GM04504 (cell line): ENCODE measurements at regions not wholly inside any gene's neighbourhood (a gene's known extent, or its start where the extent isn't known, plus 50 kb on each side); places are given as distances from the start of the nearest gene placed in this dataset.
"Not testable (repeated sequence)": the region's sequence is repeated elsewhere in the genome, so short reads cannot be mapped to it uniquely, and the experiment has no call there.

Experiments used
- DNase-seq: peaks from one replicate; pipeline ENCODE4 v3.0.0-alpha.2; 2012; ENCODE audit warnings: low read depth

DNA sequence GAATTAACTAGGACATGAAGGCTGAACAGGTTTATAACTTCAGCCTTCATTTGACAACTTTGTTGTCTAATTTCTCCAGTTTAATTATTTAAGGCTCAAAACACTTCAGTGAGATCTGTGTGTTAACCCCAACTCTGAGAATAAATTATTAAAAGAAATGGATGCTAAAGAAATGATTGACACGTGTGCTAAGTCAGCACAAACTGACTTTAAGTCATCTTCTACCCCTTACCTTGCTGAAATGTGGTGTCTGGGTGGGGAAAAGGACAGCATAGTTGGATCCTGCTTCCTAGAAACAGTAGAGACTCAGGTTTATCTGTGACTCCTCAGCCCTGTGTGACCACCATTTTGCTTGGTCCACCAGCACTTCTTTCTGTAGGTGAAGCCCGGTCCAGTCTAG lies 324.8 kb upstream of the NPSR1 start:
- no peak for DNase-seq

DNA sequence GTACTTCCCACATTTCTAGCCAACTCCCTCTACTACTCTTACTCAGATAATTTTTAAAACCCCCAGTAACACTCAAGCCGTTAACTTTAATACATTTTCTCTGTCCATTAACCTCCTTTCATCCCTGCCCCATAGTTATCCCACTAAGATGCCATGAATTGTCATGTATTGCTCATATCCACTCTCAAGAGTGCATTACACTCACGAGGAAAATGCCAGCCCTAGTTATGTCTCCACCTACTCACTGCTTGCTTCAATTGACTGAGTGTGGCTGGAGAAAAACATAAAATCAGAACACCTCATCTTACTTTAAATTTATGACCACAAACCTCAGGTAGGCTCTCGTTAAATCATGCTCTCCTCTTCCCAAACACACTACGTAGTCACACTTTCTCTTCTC lies 324.1 kb upstream of the NPSR1 start:
- DNase-seq = no peak

DNA sequence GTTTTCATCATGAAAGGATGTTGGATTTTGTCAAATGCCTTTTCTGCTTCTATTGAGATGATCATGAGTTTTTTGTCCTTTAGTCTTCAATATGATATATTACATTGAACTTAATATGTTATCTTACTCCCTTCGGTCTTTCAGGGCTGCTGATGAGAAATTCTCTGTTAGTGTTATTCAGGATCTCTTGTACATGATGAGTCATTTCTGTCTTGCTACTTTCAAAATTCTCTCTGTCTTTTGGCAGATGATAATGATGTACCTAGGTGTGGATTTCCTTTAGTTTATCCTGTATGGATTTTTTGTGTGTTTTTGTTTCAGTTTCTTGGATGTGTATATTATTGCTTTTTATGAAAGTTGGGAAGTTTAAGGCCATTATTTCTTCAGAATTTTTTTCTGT lies 320.9 kb upstream of the NPSR1 start:
- DNase-seq = no peak

DNA sequence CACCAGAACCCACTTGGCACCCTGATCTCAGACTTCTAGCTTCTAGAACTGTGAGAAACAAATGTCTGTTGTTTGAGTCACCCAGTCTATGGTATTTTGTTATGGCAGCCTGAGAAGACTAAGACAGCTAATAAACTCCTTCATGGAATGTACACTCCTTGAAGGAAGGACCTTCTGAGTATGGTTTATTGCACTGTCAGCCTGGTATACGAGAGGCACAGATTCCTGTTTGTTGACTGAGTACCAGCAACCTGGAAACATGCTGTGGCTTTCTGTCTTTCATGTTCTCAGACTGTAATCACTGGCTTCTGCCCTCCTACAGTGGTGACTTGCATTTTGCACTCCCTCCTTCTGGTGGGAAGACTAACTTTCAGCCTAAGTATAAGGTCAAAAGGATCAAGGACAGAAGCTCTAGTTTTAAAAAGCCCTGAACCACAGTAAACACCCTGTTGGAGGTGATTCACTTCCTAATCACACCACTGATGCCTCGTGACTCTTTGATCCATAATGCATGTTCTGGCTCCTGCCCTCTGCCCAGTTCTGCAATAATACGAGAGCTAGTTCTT lies 319.0 kb upstream of the NPSR1 start:
- DNase-seq = no peak

DNA sequence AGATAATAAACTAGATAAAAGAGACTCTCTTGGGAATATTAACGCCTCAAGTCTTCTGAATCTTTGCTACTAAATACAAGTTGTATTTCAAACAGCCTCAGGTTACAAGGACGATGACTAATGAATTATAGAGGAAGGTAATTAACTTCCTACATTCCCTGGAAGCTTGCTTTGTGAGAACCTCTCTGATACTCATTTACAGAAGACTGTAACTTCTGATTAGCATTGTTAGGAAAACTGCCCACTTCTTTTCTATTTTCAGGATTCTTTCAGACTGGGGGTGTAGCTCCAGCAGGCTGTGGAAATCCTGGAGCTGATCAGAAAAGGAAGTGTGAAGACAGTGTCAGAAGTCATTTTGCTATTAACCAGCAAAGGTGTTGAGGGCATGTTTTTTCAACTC lies 316.7 kb upstream of the NPSR1 start:
- DNase-seq = no peak

DNA sequence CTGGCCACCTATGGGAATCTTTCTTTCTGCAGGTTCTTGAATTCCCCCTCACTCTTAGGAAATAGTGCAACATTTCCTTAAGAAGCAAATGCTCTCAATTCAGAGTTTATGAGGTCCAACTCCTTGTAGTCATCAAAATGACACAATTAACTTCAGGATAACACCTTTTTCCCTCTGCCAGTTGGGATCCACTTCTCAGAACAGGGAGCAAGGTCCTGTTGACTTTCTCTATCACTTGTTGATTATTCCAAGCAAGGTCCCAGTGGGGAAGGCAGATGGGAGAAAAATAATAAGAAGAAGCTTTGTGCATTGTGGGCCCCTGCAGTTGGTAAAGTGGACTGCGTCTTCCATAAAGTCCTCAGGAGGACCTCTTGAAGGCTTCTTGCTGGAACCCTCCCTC lies 315.6 kb upstream of the NPSR1 start:
- no peak for DNase-seq

DNA sequence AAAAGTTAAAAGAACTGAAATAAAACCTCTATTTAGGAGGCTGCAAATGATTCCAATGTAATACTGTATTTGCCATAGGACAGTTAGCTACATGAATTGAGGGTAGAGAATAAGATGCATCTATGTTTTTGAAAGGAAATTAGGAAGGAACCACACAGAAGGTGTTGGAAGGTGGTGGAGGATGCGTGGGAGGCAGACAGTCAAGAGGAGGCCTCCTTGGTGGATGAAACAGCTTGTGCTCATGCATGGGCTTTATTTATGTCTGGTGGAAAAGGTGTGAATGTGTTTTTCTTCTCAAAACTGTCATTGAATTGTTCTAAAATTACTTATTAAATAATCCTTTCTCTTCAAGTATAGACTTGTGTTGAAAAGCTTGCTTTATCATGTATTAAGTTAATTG lies 314.4 kb upstream of the NPSR1 start:
- DNase-seq = no peak

DNA sequence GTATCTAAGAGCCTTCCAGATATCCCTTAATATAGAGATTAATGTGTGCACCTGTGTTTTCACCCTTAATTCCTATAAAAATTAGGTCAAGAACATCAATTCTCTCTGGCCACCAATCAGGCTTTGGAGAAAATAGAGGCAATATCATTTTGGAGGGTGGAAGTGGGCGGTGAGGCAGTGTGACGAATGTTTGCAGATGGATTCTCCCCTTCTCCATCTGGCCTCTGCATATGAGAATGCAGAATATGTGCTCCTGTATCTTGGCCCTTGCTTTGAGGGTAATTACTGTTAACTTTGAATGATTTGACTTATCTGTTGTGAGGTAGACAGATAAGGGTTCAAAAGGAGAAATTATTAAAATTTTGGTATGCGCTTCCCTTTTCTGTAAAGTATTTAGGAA lies 304.0 kb upstream of the NPSR1 start:
- DNase-seq = no peak

DNA sequence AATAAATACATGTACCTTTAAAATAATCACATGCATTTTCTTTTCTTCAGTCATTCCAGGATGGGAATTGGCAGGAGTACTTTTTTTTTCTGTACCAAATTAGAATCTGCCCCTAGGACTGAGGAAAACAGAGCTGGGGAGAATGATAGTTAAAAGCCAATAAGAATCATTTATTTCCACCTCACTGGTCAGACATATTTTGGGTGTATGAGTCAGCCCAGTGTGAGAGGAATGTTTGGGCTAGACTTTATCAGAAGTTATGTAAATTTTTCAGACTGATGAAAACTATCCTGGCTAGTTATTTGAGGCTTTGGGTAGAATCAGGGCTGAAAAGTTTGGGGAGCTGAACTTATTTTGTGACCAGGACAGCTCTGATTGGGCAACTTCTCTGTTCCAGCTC lies 303.1 kb upstream of the NPSR1 start:
- peak; percentile 46 for DNase-seq

DNA sequence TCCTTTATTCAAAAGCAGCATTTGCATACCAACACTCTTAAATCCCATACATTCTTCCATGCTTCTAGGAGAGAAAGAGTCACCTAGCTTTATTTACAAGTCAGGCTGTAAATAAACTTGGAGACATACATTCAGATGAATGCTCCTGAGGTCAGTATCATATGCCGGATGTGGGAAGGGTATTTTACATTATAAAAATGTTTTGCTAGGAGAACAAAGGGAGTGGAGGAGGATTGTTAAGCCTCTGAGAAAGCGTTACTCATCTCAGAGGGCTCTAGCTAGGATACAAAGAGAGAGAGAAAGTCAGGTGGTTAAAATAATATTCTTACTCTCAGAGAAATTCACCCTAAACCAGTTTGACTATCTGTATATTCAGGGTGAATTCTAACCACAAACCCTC lies 300.9 kb upstream of the NPSR1 start:
- no peak for DNase-seq

DNA sequence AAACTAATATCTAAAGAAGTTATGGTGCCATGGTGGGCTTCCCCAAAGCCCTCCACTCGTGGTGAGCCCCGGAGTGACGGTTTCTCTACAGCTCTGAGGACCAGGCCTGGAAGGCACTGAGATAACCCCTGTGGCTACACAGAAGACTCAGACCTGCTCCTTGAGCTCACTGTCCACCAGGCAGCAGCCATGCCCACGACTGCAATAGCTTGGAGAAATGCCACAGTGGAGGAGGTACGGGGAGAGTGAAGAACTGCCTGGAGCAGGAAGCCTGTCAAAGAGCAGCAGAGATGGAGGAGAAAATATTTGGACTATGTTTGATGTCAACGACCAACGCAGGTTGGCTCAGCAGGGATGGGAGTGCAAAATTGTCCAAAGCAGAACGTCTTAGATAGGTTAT lies 300.1 kb upstream of the NPSR1 start:
- DNase-seq = no peak

DNA sequence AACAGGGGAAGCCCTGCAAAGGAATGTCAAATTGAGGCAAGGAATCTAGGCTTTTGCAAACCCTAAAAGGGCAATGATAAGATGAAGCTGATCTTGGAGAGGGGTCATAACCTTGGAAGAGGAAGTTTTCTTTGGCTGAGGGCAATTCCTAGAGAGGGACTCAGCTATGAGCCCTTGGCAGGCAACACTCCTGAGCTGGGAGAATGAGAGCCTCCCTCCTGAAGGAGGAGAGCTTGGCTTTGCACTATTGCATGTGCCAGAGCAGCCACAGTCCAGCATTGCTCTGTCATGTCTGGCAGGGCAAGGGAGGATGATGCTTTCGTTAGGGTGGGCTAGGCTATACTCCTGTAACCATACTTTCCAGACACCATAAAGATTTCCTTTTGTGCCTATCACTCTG lies 299.4 kb upstream of the NPSR1 start:
- not testable (repeated sequence) for DNase-seq

DNA sequence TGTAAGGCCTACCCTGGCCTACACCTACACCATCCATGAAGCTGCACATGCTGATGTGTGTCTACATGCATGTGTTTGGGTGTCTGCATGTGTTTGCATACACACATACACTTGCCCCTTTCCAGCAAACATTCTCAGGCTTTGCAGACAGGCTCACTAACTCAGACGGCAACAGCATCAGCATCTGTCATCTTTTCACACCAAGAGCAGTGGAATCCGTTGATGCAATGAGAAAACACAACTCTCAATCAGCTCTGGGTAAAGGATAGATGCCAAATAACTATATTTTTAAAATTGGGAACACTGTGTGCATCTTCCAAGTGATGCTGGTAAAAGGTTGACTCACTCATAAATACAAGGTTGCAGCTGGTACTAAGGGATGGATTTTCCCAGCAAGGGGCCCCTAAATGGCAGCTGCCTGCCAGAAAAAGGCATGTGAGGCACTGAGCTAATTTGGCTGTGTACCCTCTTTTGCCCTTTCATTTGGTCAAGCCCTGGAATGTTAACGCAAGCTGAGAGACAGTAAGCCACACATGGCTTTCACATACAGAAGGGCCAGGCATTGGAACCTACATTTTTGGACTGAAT lies 296.3 kb upstream of the NPSR1 start:
- DNase-seq = no peak

DNA sequence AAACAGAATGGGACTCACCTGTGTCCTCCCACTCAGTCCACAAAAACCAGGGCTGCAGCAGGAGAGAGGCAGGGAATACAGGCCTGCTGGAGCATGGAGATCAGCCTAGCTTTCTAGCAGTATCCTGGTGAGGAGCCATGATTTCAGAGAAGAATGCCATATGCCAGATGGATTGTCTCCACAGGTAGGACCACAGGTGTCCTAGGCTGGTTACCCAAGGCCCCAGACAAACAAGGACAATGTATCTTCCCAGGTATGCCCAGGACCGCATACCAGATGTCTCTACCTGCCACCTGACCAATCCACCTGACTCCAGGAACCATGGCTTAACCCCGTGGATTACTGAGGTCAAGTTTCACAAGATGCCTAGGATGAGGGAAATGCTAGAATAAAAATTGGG lies 295.4 kb upstream of the NPSR1 start:
- no peak for DNase-seq

DNA sequence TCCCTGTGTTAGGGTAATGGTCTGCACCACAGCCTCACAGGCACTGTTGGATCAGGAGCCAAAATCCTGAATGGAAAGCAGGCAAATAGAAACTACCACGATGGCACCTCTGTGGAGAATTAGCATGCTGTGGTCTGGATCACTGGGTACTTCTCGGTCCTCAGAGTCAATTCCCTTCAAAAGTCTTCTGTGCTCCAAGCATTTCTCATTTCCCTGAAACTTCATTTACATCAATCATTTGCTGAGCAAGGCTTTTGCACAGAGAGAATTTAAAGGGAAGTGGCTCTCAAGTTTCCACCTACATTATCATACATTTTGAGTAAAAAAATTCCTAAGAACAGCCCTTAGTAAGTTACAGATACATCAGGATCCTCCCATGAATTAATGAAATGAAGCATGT lies 293.9 kb upstream of the NPSR1 start:
- no peak for DNase-seq

DNA sequence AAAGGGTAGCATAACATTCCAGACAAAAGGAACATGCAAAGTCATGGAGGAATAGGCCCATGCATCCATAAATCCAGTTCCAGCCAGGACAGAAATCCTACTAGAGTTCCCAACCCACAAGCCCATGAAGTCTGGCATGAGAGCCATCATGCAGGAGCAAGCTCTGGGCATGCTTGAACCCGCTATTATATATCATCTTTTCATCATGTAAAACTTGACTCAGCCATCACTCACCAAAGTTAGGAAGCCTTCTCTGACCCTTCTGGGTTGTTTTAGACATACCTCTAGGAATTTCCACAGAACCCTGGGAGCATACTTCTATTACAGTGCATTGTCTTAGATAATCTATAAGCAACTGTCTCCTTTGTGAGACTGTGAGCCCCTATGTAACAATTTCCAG lies 293.0 kb upstream of the NPSR1 start:
- DNase-seq = no peak

DNA sequence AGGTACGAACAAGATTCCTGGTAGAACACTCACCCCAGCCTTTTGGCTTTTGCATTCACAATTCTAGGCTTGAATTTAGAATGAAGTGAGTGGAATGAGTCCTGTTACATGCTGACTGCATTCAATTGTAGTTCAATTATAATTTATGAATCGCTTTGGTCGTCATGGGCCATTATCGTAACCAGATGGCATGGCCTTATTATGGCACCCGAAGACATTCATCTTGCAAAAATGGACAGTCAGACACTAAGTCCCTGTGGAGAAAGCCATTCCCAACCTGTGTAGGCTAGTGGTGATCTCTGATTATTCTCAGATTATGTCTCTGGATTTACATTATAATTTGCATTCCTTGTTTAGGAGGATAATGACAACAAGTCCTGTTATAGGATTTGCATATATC lies 292.4 kb upstream of the NPSR1 start:
- no peak for DNase-seq

DNA sequence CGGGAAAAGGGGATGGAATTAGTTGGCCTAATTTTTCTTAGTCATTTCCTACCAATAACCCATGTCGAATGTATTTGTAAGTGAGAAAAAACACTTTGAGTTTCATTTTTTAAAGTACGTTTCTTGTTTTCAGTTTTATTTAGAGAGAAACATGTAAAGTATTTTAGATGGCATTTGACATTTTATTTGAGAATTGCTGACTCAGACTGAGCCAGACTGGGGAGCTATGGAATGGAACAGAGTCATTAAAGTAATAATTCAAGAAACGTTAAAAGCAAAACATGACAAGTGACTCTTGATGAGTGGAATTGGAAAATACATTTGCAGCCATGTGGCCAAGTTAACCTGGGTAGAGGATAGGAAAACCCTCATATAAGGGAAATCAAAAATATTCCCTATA lies 286.1 kb upstream of the NPSR1 start:
- DNase-seq = peak; percentile 17

DNA sequence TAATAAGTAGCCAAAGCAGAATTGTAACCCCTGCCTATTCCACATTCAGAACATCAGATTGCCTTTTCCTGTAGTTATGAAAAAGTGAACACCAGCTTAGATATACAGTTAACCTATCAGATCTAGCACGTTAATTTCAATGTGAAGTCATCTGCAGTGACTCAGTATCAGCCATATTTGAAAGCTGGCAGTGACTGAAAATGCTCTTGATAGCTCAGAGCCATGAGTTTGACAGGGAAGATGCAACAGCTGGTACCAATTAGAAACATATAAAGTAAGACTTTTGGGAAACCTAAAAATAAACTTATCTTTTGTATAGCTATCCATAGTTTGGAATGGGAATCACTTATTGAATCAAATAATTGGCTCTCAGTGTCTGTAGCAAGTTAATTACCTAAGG lies 284.1 kb upstream of the NPSR1 start:
- DNase-seq = peak; percentile 58

DNA sequence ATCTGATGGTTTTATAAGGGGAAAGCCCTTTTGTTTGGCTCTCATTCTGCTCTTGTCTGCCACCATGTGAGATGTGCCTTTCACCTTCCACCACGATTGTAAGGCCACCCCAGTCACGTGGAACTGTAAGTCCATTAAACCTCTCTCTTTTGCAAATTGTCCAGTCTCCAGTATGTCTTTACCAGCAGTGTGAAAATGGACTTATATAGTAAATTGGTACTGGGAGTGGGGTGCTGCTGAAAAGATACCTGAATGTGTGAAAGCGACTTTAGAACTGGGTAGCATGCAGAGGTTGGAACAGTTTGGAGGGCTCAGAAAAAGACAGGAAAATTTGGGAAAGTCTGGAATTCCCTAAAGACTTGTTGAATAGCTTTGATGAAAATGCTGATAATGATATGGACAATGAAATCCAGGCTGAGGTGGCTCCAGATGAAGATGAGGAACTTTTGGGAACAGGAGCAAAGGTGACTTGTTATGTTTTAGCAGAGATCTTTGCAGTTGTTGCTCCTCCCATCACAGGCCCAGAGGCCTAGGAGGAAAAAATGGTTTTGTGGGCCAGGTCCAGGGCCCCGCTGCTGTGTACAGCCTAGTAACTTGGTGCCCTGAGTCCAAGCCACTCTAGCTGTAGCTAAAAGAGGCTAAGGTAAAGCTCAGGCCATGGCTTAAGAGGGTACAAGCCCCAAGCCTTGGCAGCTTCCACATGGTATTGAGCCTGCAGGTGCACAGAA lies 275.7 kb upstream of the NPSR1 start:
- no peak for DNase-seq

DNA sequence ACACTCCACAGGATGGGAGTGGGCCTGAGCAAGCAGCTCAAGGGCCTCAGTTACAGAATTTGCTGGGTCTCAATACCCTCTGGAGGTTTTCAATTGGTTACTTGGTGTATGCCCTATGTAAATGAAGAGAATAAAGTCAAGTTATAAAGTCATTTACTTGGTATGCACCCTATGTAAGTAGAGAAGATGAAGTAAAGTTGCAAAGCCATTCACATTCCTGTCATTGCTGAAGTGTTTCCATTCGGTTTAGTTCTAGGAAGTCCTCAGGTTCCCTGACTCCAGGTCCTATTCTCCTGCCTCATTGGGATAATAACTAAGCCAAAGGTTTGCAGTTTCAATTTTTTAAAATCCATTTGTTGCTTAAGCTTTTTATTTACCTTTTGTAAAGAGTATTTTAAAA lies 272.6 kb upstream of the NPSR1 start:
- DNase-seq = no peak

DNA sequence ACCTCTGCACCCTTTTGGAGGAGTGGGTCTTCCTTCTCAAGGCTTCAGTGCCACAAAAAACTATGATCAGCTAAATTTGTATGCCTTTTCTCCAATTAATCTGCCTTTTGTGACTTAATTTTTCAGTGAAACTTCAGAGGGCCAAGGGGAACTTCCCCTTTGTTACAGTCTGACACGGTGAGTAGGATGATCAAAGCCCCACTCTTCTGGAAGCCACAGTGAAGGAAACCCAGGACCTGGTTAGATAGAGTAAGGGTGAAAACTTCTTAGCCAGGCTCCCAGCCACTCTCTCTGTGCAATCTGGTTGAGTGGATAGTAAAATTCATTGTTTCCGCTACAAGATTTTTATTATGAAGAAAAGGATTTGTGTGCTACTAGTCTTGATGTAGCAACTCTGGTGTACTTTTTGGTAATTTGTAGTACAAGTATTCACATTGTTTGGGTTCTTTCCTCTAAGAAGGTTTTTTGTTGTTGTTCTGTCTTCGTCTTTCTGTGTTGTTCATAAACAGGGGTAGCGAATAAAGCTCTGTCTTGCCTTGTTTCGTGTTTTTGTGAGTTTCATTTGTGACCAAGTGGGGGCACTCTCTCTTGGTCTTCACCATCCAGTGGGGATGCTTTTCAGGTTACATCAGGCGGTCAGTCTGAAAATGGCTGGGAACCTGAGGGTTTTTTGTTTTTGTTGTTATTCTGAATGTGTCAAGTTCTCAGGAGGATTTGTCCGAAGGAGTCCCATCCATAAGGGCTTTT lies 268.5 kb upstream of the NPSR1 start:
- no peak for DNase-seq

DNA sequence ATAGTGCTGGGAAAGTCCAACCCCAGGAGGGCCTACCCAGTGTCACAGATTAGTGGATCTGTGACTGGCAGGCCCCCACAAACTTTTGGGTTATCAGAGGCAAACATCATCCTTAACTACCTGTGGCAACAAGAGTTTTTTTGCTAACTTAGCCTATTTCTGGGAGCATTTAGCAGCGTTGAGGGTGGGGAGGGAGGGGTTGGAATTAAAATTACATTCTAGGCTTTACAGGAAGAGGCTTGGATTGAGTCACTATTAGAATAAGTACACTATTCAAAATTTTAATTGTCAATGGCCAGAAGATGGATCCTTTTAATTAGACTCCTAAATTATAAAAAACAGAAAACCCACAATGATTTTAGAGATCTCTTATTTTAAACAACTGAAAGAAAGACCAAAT lies 267.9 kb upstream of the NPSR1 start:
- no peak for DNase-seq
